ENCODE measurements at regions not wholly inside any gene's neighbourhood (a gene's known extent, or its start where the extent isn't known, plus 50 kb on each side); places are given as distances from the start of the nearest gene placed in this dataset.

DNA sequence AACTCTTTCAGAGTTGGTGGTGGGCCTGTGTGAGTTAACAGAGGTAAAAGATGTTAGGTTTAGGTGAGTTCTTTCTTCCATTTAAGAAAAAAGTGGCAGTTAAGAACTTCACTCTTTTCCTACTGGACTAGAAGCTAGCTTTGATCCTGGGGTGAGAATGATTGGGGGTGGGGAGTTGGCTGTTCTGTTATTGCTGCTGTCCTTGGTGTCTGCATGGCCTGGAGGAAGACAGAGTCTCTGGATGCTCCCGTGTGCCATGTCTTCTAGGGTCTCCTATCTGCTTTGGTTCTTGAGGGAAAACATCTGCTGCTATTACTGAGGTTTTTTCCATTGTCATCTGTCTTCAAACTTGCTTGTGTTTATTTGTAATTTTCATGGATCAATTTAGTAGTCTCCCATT lies 275.7 kb downstream of the HLX start:
- Histone ChIP-seq H3K27ac (ENCODE audit: insufficient read depth, low read depth, low read length, poor library complexity, severe bottlenecking) (no peak overlapping the region), H3K36me3 (ENCODE audit: control insufficient read depth, insufficient read depth, low read length) (no peaks in the 10 kb centered on the region), H3K4me3 (ENCODE audit: insufficient read depth, low read depth, low read length) (no peak overlapping the region), H3K27me3 (ENCODE audit: control insufficient read depth, insufficient read depth, low read length, poor library complexity, severe bottlenecking) (no peaks in the 10 kb centered on the region), H3K9me3 (ENCODE audit: control insufficient read depth, low read length) (no peaks in the 10 kb centered on the region), H3K4me1 (ENCODE audit: control insufficient read depth, insufficient read depth, low read length) (no peaks in the 10 kb centered on the region)
- WGBS, 2 experiments, result 78 to 88% methylated on average over 1 of the region's 1 CpG

DNA sequence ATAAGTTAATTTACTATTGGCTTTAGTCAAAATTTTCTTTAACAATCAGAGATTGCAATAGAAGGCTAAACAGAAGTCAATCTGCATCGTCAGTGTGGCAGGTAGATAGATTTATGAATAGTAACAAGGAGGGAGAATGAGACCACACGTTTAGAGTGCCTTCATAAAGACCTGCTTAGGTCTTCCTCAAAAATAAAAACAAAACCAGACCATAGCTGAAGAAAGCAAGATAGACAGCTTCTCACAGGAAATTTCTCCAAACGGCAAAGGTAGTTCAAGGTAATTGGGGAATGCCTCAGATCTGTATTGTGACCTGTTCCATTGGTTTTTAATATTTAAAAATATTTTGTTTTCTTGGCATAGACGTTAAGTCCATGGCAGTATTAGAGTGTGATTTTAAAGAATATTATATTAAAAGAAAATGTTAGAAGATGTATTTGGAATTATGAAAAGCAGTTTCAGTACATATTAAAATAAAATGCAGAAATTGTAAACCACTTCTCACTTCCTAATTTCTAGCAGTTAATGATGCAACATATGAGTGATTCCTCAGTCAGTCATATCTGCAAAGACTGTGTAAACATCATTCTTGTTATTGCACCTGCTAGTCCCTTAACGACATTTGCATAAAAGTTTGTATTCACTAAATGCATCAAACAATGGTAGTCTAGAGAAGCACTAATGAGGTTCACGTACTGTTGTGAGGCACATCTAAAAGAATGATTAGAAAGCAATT lies 278.0 kb downstream of the HLX start:
- no peaks in the 10 kb centered on the region for H3K27me3 ChIP-seq (ENCODE audit: control insufficient read depth, insufficient read depth, low read length, poor library complexity, severe bottlenecking)
- H3K27ac ChIP-seq (ENCODE audit: insufficient read depth, low read depth, low read length, poor library complexity, severe bottlenecking), result no peak overlapping the region
- peaks cover under 1% of the 10 kb centered on the region for H3K4me1 ChIP-seq (ENCODE audit: control insufficient read depth, insufficient read depth, low read length)
- no peaks in the 10 kb centered on the region for H3K36me3 ChIP-seq (ENCODE audit: control insufficient read depth, insufficient read depth, low read length)
- WGBS, 2 experiments, result 78 to 93% methylated on average over 3 to 6 of the region's 6 CpGs
- no peaks in the 10 kb centered on the region for H3K9me3 ChIP-seq (ENCODE audit: control insufficient read depth, low read length)
- H3K4me3 ChIP-seq (ENCODE audit: insufficient read depth, low read depth, low read length), result no peak overlapping the region

DNA sequence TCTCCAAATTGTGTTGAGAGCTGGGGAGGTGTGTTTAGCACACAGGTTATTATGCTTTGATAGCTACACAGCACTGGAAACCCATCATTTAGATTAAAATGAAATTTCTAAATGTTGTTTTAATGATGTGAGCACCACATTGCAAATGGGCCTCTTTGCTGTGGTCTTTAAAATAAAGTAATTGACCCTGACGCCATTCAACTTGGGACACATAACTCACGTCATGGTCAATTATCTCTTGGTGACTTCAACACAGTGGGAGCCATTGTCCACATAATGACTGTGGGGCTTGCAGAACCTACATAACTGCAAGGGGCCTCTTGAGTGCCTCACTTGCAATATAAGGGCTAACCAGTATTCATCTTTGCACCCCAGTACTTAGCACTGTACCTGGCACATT lies 280.4 kb downstream of the HLX start:
- no peaks in the 10 kb centered on the region for H3K9me3 ChIP-seq (ENCODE audit: control insufficient read depth, low read length)
- H3K4me3 ChIP-seq (ENCODE audit: insufficient read depth, low read depth, low read length), result no peak overlapping the region
- no peaks in the 10 kb centered on the region for H3K27me3 ChIP-seq (ENCODE audit: control insufficient read depth, insufficient read depth, low read length, poor library complexity, severe bottlenecking)
- H3K27ac ChIP-seq (ENCODE audit: insufficient read depth, low read depth, low read length, poor library complexity, severe bottlenecking), result no peak overlapping the region
- H3K4me1 ChIP-seq (ENCODE audit: control insufficient read depth, insufficient read depth, low read length), result peaks cover 8% of the 10 kb centered on the region
- H3K36me3 ChIP-seq (ENCODE audit: control insufficient read depth, insufficient read depth, low read length), result no peaks in the 10 kb centered on the region
- WGBS, 2 experiments, result 82 to 85% methylated on average over 2 of the region's 2 CpGs

DNA sequence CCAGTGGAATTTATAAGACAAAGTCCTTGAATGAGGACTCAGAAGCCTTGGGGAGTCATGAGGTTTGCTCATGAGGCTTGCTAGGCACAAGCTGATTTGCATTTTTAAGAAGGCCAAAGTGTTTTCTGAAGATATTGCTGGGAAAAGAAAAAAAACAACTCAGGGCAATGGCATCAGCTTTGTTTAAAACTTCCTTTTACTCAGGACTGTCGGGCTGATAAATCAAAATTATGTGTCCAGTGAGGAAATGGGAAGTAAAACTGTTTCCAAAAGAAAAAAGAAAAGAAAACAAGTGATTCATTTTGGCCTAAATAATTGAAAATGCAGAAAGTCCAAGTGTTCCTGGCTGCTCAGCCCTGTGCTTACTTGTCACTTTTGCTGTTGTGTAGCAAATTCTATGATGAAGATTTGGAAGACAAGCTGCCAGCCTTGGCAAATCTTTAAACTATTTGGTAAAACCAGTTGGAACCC lies 282.4 kb downstream of the HLX start:
- H3K27me3 ChIP-seq (ENCODE audit: control insufficient read depth, insufficient read depth, low read length, poor library complexity, severe bottlenecking), result no peaks in the 10 kb centered on the region
- WGBS, 2 experiments, result 83 to 90% methylated on average over 1 of the region's 1 CpG
- H3K9me3 ChIP-seq (ENCODE audit: control insufficient read depth, low read length), result no peaks in the 10 kb centered on the region
- no peaks in the 10 kb centered on the region for H3K36me3 ChIP-seq (ENCODE audit: control insufficient read depth, insufficient read depth, low read length)
- H3K4me3 ChIP-seq (ENCODE audit: insufficient read depth, low read depth, low read length), result no peak overlapping the region
- H3K4me1 ChIP-seq (ENCODE audit: control insufficient read depth, insufficient read depth, low read length), result peaks cover 8% of the 10 kb centered on the region
- no peak overlapping the region for H3K27ac ChIP-seq (ENCODE audit: insufficient read depth, low read depth, low read length, poor library complexity, severe bottlenecking)

DNA sequence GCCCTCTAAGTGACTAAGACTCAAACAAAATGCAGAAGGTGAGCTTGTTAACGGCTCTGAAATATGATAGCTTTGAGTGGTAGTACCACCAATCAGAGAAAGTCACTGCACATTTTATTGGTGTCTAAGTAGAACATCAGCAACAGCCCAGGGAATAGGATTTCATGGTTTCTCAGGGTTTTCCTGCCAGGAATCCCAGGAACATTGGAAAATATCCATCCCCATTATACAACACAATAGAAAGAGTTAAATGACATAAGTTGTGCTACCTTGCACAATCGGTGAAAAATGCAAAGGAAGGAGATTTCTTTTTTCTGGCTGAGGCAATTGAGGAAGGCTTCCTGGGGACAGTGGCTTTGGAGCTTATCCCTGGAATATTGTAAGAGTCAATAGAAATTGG lies 283.1 kb downstream of the HLX start:
- no peak overlapping the region for H3K27ac ChIP-seq (ENCODE audit: insufficient read depth, low read depth, low read length, poor library complexity, severe bottlenecking)
- no peak overlapping the region for H3K4me3 ChIP-seq (ENCODE audit: insufficient read depth, low read depth, low read length)
- H3K4me1 ChIP-seq (ENCODE audit: control insufficient read depth, insufficient read depth, low read length), result peaks cover 8% of the 10 kb centered on the region
- no peaks in the 10 kb centered on the region for H3K9me3 ChIP-seq (ENCODE audit: control insufficient read depth, low read length)
- H3K27me3 ChIP-seq (ENCODE audit: control insufficient read depth, insufficient read depth, low read length, poor library complexity, severe bottlenecking), result no peaks in the 10 kb centered on the region
- WGBS, 2 experiments, result 69 to 80% methylated on average over 2 of the region's 2 CpGs
- no peaks in the 10 kb centered on the region for H3K36me3 ChIP-seq (ENCODE audit: control insufficient read depth, insufficient read depth, low read length)

DNA sequence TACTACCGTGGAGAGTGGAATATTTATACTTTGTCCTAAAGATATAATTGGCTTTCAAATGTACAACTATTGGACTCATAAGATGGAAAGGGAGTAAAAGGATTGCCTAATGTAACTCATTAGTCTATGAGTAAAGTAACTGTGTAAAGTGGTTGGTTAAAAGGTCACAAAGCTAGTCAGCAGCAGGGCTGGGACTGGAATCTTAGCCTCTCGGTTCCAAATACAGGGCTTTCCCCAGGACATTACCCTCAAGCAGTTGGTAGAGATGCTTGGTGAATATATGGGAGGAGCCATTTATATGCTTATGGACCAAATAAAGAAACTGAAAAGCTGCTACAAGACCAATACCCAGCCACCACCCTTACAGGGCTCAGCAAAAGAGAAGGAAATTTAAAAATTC lies 283.7 kb downstream of the HLX start:
- Histone ChIP-seq H3K27me3 (ENCODE audit: control insufficient read depth, insufficient read depth, low read length, poor library complexity, severe bottlenecking) (no peaks in the 10 kb centered on the region), H3K36me3 (ENCODE audit: control insufficient read depth, insufficient read depth, low read length) (no peaks in the 10 kb centered on the region), H3K4me1 (ENCODE audit: control insufficient read depth, insufficient read depth, low read length) (peaks cover 8% of the 10 kb centered on the region), H3K4me3 (ENCODE audit: insufficient read depth, low read depth, low read length) (no peak overlapping the region), H3K27ac (ENCODE audit: insufficient read depth, low read depth, low read length, poor library complexity, severe bottlenecking) (no peak overlapping the region), H3K9me3 (ENCODE audit: control insufficient read depth, low read length) (no peaks in the 10 kb centered on the region)
- 93% methylated on average over 2 of the region's 2 CpGs; no CpG with 5 or more reads in 1 of the 2 experiments for WGBS, 2 experiments

DNA sequence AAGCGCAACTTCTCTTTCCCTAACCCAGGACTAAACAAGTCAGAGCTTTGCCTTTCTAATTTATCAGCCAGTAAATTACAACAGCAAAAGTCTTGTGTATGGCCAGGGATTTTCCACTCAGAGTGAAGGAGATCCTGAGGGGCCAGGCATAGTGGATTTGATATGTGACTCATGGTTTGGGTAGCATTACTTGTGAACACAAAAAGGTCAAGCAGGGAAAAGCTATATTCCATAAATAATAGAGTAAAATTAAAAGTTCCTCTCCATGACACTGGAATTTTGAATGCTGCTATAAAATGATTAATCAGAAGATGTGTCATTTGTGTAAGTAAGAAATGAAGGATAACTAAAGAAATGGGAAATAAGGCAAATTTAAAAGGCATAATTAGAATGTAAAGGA lies 284.8 kb downstream of the HLX start:
- Histone ChIP-seq H3K36me3 (ENCODE audit: control insufficient read depth, insufficient read depth, low read length) (no peaks in the 10 kb centered on the region), H3K27ac (ENCODE audit: insufficient read depth, low read depth, low read length, poor library complexity, severe bottlenecking) (no peak overlapping the region), H3K4me3 (ENCODE audit: insufficient read depth, low read depth, low read length) (no peak overlapping the region), H3K9me3 (ENCODE audit: control insufficient read depth, low read length) (no peaks in the 10 kb centered on the region), H3K27me3 (ENCODE audit: control insufficient read depth, insufficient read depth, low read length, poor library complexity, severe bottlenecking) (no peaks in the 10 kb centered on the region), H3K4me1 (ENCODE audit: control insufficient read depth, insufficient read depth, low read length) (peaks cover 9% of the 10 kb centered on the region)
- WGBS, 2 experiments, result 100% methylated on average over 1 of the region's 1 CpG

DNA sequence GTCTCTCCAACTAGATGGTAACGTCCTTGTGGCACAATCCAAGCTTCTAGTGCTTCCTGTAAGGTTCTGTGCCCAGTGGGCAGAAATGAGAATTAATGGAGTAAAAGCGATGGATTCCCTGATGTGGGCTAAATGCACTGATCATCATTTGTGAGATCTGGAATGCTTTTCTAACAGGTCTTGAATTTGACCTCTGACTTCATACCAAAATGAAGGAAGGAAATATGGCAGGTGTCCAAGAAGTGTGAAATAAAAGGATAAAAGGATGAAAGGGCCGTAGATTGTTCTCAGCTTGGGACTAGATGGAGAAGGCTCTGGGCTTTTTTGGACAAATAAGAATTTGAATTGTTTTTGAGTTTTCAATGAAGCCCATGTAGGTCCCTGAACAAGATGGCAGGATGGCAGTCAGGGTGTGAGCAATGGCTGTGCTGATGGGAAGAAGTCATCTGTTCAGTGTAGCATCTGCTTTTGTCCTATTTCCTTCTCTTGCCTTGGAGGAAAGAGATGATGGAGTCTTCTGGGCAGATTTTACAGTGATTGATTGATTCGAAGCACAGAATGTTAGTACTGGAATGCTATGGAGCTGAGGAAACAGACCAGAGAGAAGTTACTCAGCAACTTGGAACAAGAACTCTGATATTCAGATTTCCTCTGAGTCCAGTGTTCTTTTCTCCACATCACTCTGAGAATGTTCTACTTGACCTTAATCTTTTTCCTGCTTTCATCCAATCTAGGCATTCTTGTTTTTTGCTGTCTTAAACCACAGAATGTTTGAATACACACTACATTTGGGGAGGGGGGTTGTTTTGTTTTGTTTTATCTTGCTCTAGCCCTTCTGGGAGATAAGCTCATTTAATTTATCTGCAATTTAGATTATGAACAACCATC lies 286.0 kb downstream of the HLX start:
- Histone ChIP-seq H3K9me3 (ENCODE audit: control insufficient read depth, low read length) (no peaks in the 10 kb centered on the region), H3K27ac (ENCODE audit: insufficient read depth, low read depth, low read length, poor library complexity, severe bottlenecking) (no peak overlapping the region), H3K4me3 (ENCODE audit: insufficient read depth, low read depth, low read length) (no peak overlapping the region), H3K36me3 (ENCODE audit: control insufficient read depth, insufficient read depth, low read length) (no peaks in the 10 kb centered on the region), H3K4me1 (ENCODE audit: control insufficient read depth, insufficient read depth, low read length) (peaks cover 19% of the 10 kb centered on the region), H3K27me3 (ENCODE audit: control insufficient read depth, insufficient read depth, low read length, poor library complexity, severe bottlenecking) (no peaks in the 10 kb centered on the region)
- WGBS, 2 experiments, result 93 to 96% methylated on average over 4 of the region's 4 CpGs

DNA sequence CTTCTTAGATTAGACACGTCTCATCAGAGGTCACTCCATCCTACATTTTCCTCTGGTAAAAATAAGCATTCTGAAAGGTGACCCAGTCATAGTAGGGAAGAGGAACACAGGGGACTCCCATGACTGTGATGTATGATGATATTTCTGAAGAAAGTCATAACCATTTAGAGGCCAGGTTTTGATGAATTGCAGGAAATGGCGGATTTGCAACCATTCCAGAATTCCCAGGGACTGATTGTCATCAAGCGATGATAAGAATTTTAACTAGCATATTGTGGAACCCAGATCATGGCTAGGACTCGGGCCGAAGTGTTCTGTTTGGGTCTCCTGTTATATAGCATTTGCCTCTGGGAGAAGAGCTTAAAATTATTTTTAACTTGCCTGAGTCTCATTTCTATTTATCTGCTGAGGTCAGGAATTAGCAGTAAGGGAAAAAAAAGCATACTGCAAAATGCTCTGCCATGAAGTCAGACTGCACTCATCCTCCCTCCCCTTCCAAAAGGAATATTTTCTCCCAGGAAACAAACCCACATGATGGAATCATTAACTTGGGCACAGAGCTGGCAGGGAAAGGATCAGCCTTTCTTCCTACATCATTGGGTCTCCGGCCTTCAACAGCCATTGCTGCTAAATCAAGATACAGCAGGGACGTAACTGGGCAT lies 286.7 kb downstream of the HLX start:
- Histone ChIP-seq H3K27me3 (ENCODE audit: control insufficient read depth, insufficient read depth, low read length, poor library complexity, severe bottlenecking) (no peaks in the 10 kb centered on the region), H3K9me3 (ENCODE audit: control insufficient read depth, low read length) (no peaks in the 10 kb centered on the region), H3K27ac (ENCODE audit: insufficient read depth, low read depth, low read length, poor library complexity, severe bottlenecking) (no peak overlapping the region), H3K4me3 (ENCODE audit: insufficient read depth, low read depth, low read length) (no peak overlapping the region), H3K36me3 (ENCODE audit: control insufficient read depth, insufficient read depth, low read length) (no peaks in the 10 kb centered on the region), H3K4me1 (ENCODE audit: control insufficient read depth, insufficient read depth, low read length) (peaks cover 19% of the 10 kb centered on the region)
- 94 to 98% methylated on average over 7 of the region's 7 CpGs for WGBS, 2 experiments
